ENCODE measurements at regions not wholly inside any gene's neighbourhood (a gene's known extent, or its start where the extent isn't known, plus 50 kb on each side); places are given as distances from the start of the nearest gene placed in this dataset.
"Not testable (repeated sequence)": the region's sequence is repeated elsewhere in the genome, so short reads cannot be mapped to it uniquely, and the experiment has no call there.

DNA sequence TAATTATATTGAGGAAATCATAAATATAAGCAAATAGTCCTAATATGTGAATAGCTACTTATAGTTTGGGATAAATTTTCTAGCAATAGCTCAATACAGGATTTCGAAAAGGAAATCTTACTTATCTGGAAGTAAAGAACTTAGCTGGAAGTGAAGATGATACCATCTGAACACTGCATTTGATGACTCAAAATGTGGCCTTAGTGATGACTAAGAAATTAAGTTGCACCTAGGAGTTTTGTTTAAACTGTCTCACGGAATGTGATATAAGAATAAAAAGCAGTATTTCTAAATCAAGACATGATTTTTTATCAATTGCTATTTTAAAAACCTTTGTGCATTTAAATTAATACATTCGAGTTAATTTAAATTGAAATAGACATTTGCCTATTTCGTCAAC is 91.2 kb downstream of the EOMES start:
- no peak for DNase-seq (ENCODE audit: low read depth, low spot score)

DNA sequence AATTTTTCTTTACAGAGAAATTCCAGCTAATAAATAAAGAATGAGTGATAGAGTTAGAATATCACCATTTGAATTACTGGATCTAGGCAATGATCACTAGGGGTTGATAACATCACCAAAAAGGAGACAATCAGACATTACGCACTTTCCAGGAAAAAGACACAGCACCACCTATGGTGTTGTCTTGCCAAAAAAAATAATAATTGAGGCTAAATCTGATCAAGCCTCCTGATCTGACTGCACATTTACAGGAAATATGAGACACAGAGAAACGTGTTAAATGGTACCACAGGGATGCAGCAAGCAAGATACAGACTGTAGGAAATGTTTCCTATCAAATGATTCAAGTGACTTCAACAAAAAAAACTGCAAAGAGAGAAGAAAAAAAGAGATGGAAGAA is 92.8 kb downstream of the EOMES start:
- no peak for DNase-seq (ENCODE audit: low read depth, low spot score)

DNA sequence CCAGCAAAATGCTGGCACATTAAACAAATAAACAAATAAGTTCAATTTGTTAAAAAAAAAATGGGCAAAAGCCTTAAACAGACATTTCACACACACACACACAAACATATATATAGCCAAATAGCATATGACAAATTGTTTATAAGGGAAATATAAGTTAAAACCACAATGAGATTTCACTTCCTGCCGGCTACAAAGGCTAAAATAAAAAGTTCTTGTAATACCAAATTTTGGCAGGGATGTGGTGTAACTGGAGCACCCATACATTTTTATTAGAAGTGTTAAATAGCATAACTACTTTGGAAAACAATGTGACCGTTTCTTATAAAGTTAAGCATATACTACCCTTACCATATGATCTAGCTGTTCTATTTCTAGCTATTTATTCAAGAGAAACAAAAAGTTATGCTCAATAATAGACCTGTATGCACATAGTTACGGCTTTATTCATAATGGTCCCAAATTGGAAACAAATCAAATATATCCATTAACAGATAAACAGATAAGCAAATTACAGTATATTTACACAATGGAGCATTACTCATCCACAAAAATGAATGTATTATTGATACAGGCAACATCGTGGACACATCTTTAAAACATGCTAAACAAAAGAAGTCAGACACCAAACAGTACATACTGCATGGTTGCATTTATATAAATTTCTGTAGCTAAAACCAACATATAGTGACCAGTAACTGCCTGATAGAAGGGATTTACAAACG is 93.9 kb downstream of the EOMES start:
- DNase-seq (ENCODE audit: low read depth, low spot score), result no peak

DNA sequence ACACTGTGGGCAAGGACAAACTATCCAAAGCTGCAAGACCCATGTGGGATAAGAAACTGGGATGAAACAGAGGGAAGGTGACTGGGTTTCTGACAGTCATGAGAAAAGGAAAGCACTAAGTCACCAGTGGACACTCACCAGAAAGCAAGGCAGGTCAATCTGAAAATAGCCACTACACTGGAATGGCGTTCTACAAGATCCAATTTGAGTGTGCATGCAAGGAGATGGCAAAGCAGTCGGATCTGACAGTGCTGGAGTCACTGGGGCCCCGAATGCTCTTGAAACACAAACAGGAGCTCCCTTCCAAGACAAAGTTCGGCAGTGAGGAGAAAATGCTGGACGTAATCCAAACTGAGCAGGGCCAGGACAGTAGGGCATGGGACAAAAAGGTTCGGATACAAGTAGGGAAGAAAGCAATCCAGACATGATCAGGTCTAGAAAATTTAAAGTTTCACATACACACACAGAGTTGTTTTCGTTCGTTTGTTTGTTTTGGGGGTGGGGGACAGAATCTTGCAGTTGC is 95.5 kb downstream of the EOMES start:
- DNase-seq (ENCODE audit: low read depth, low spot score), result no peak

DNA sequence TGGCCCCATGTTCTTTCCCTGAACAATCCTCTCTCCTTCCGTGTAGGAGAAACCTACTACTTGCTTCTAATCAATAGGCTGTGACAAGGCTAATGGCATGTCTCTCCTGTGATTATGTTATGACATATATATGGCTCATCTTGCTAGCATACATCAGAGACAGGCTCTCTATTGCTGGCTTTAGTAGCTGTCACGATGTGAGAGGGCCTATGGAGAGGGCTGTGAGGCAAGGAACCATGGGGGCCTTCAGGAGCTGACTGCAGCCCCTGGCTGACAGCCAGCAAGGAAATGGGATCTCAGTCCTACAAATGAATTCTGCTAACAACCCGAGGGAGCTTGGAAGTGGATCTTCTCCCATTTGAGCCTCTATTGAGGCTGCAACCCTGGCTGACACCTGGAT is 96.3 kb downstream of the EOMES start:
- no peak for DNase-seq (ENCODE audit: low read depth, low spot score)

DNA sequence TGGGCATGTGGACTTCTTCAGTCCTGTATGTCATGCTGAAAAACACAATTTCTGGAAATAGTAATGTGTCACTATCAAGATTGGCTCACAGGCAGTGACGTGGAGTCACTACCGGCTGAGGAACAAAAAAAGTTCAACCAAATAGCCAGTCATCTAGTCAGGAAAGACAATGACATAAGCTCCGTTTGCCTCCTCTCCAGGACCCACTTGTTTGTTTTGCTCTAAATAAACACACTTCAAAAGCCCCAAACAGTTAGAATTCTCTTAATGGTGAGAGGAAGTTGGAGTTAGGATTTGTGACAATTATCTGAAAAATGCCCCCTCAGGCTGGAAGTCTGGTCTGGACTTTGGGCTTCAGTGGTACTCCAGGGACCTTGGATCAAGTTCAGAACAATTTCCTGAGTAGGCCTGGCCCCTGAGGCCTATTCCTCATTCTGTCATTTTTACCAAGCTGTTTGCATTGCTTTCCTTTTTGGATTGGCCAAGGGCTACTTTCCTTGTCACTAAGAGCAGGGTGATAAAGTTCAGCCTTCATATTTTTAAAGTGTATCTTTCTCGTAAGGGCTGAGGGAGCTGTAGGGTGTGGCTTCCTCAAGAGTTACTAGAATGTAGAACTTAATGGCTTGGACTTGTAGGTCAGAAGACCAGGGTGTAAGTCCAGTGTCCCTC is 98.9 kb downstream of the EOMES start:
- no peak for DNase-seq (ENCODE audit: low read depth, low spot score)

DNA sequence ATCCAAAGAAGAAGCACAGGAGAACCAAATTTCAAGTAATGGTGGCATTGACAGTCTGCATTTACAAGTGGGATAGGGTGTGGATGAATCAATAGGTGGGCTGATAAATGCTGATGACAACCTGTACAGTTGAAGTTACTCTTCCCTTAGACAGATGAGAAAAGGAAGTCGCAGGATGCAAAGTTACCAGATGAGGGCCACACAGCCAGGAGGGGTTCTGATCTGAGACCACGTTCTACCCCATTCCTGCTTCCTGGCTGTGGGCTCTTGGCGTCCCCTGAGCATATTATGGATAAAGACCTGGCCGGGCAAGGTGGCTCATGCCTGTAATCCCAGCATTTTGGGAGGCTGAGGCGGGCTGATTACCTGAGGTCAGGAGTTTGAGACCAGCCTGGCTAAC is 104.6 kb downstream of the EOMES start:
- DNase-seq (ENCODE audit: low read depth, low spot score), result no peak

DNA sequence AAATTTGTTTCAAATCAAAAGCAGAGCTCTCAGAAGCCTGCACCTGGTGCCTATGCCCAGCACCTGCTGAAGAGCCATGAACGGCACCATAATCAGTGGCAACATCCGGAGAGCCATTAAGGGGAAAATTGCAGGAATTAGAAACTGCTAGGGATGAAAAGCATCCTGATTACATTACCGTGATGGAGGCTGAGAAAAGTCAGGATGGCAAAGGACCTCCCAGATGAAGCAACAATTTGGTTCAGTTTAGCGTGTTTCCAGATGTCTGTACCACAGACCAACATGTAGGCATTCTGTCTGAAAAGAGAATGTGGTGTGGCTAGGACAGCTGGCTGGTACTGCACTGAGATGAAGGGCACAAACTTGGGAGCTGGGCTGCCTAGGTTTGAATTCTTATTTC is 106.1 kb downstream of the EOMES start:
- DNase-seq (ENCODE audit: low read depth, low spot score), result no peak

DNA sequence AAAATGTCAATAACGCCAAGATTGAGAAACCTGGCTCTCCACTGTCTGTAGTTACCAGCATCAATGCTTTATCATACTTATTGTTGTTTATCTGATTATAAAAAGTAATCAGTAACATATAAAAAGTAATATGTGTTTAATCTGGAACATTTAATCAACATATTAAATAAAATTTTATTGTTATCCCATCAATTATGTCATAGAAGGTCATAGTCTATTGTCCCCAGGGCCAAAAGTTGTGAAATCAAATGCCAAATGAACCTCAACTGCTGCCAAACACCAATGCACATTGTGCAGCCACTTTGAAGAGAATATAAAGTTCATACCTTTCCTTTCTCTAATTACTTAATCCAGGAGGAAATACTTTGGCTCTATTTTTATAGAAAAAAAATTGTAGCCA is 106.6 kb downstream of the EOMES start:
- no peak for DNase-seq (ENCODE audit: low read depth, low spot score)

DNA sequence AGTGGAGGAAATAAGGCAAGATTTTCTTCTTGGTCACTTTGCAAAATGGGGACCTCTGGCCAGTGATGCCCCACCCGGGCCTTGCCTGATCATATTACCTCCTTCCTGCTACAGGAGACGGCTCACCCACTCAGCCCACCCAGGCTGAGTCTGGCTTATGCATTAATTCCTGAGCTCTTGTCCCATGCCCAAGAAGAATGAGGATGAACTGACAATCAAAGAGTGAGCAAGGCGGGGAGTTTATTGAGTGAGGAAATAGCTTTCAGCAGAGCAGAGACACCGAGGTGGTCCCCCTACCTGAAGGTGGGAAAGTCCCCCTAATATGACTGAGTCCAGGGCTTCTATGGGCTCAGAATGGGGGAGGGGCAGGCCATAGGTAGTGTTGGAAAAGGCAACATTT is 107.5 kb downstream of the EOMES start:
- DNase-seq (ENCODE audit: low read depth, low spot score), result no peak

DNA sequence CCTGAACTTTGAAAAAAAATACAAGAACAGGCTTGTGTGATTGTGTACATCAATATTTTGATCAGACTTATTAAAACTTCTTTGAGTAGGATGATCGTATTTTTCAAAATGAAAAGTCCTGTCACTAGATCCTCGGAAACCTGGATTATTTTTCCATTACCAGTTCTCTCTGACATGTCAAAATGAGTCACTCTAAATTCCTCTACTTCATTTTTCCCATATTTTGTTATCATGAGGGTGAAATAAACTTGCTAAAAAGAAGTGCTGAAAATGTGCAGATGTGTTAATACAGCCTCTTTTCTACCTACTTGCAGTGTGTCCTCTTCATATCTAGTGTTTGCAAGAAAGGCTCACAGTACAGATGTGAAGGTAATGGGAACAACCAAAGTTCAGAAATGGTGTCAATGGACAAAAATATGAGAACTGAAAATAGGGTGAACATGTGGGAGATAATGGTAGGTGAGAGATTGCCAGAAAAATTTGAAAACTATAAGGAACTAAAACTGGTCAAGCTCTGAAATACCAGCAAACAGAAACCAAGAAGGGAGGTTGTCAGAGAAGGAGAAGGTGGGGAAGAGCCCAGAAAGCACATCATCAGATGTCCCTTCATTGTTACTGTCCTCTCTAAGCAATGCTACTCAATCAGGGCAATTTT is 108.2 kb downstream of the EOMES start:
- no peak for DNase-seq (ENCODE audit: low read depth, low spot score)

DNA sequence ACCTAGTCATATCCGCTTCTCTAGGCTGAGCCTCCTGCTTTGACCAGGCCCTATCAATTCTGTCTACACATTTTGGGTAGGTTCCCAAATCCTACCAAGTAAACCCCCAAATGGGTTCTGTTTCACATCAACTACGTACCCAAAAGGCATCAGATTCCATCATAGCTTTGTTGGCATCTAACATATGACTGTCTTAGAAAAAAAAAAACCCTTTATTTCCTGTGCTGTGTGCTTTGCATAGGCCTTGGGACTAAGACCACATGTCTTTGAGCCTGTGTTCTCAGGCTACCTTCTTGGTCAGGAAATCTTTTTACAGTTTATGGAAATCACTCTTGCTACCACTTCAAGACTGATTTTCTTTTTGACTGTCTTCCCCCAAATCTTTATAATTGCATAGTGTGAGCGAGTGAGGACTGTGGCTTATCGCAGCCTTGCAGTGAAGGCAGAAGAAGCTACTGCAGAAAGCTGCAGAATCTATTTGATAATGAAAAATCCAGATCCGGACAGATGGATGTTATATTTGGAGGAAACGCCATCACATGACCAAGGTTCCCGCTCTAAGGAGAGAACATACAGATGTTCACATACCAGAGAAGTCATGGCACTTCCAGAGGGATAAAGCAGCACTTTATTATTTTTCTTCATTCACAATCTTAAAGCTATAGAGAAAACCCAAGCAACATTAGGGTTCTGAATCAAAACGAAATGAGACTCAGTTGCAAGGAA is 111.2 kb downstream of the EOMES start:
- DNase-seq (ENCODE audit: low read depth, low spot score), result no peak

DNA sequence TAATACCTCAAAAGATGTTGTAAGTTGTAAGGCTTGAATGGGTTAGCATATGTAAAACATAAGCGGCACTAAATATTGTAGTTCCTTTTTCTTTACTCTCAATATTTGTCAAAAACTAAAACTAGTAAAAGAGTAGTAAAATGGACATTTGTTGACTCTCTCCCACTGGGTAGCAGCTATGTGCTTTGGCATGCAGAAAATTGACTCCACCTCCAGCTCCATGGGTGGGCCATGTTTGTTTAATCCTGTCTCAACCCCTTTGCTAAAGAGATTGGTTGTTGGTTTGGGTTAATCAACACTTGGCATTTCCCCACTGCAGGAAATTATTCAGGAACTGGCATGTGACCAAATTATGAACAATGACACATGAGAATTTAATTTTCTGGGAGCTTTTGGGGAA is 114.8 kb downstream of the EOMES start:
- DNase-seq (ENCODE audit: low read depth, low spot score), result no peak

DNA sequence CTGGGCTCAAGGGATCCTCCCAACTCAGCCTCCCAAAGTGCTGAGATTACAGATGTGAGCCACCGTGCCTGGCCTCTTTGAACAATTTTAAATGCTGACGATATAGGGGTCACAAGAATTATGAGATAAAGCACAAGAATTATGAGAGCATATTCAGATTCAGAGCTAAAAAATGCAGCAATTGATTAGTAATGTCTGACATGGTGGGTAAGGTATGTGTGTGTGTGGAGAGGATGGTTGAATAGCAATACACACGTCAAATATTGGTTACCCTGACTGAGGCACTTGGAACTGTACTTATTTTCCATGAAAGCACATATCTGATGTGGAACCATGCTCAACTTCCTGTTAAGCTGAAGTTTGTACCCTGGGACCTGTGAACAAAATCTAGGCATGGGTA is 115.6 kb downstream of the EOMES start:
- no peak for DNase-seq (ENCODE audit: low read depth, low spot score)

DNA sequence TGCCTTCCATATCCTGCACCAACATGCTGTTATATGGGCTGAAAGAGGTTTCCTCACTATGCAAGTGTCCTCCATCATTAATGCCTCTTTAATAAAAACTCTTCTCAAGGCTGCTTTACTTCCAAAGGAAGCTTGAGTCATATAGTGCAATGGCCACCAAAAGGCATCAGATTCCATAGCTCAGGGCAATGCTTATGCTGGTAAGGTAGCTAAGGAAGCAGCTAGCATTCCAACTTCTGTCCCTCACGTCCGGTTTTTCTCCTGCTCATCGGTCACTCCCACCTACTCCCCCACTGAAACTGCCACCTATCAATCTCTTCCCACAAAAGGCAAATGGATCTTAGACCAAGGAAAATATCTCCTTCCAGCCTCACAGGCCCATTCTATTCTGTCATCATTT is 117.1 kb upstream of the SLC4A7 start:
- DNase-seq (ENCODE audit: low read depth, low spot score), result not testable (repeated sequence)

DNA sequence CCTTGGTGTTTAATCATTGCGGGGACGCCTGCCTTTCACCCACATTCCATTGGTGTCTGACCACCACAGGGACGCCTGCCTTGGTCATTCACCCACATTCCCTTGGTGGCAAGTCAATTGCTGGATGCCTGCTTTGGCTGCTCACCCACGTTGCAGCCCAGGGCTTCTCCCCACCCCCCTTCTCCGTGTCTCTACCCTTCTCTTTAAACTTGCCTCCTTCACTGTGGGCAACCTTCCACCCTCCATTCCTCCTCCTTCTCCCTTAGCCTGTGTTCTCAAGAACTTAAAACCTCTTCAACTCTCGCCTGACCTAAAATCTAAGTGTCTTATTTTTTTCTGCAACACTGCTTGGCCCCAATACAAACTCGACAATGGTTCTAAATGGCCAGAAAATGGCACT is 115.6 kb upstream of the SLC4A7 start:
- DNase-seq (ENCODE audit: low read depth, low spot score), result not testable (repeated sequence)

DNA sequence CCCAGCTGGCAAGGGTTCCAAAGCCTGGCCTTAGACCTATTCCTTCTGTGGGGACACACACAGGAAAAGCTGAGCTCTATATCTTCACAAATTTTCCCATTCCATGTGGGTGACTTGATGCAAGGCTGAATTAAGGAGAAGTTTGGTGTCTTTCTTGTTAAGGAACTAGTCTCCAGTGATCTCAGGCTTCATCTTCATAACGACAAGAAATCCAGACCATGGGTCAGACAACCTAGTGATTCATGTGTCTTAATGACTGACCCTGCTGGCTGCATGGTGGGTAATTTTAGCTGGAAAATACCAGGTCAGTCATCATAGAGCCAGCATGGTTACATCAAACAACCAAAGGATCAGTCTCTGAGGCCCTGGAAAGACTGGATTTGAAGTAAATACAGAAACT is 112.7 kb upstream of the SLC4A7 start:
- no peak for DNase-seq (ENCODE audit: low read depth, low spot score)

DNA sequence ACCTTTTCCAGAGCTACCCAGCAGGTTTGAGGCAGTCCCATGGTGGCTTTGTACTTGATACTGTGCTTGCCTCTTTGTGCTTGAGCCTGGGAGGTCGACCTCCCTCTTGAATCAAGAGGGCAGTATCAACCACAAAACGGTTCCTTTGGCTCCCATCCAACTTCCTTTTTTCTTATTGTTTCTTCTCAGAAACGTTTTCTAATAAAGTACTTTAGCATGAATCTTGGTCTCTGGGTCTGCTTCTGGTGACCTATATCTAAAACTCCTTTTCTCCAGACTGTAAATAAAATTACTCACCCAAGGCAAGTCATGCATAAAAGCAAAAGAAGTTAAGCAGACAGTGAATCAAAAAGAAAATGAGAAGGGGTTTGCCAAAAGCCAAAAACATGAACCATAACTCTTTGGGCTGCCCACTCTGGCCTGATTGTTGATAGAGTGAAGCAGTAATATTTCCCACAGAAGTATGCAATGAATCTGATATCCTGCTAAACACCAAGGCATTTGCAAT is 112.2 kb upstream of the SLC4A7 start:
- no peak for DNase-seq (ENCODE audit: low read depth, low spot score)

DNA sequence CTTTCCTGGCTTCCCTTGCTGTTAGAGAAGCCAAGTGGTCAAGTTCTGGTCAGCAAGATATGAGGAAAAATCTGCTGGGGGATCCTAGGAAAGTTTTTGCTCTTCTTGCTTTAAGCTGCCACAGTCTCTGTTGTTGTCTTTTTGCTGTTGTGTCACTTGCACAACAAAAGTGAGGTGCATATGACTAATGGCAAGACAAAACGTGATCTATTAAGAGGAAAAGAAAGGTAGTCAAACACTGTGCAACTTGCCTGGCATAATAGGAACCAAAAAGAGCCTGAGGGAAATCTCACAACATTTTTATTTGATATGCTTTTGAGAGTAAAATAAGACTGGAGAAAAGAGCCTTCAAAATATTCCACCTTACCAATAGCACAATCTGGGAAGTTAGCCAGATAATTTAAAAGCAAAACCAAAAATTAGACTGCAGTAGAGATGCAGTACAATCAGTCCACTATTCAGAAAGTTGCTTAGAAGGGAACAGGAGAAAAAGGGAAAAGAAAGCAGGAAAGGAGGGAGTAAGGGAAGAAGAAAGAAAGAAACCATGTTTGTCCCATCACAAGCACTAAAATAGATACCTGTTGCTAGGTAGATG is 110.0 kb upstream of the SLC4A7 start:
- no peak for DNase-seq (ENCODE audit: low read depth, low spot score)

DNA sequence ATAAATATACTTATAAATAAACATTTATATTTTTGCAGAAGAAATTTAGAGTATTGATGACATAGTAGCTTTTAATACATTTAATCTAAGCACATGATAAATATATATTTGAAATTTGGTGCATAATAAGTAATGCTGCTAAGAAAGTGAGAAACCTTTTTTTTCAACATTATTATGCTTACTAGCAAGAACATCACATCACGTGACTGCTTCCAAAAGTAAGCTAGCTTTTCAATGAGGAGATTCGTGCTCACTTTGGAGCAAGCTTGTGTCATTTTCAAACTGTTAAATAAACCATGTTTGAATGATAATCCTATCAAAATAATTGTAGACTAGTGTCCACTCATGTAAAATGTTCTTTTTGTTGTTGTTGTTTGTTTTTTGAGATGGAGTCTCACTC is 109.0 kb upstream of the SLC4A7 start:
- DNase-seq (ENCODE audit: low read depth, low spot score), result no peak
